ENCODE measurements at regions not wholly inside any gene's neighbourhood (a gene's known extent, or its start where the extent isn't known, plus 50 kb on each side); places are given as distances from the start of the nearest gene placed in this dataset.

- Histone ChIP-seq H3K9me3 (replicated peaks in 1 of 2; ENCODE audit: control insufficient read depth in 2 of 2, insufficient read depth in 1 of 2, low read depth in 1 of 2, low read length in 2 of 2) (no peaks in the 10 kb centered on the region), H3K4me2 (ENCODE audit: insufficient read depth, low read length, poor library complexity, severe bottlenecking) (no peak overlapping the region), H2AFZ (ENCODE audit: low read length) (no peak overlapping the region), H3K9ac (ENCODE audit: low read depth, low read length, poor library complexity) (no peak overlapping the region), H2AK5ac (ENCODE audit: low read depth, low read length) (no peak overlapping the region), H4K8ac (ENCODE audit: low read depth, low read length) (no peak overlapping the region), H3K27ac (replicated peaks; ENCODE audit: low read length) (no peak overlapping the region), H3K4me3 (ENCODE audit: low read length in 2 of 2) (no peak overlapping the region), H3K4me1 (ENCODE audit: control insufficient read depth in 2 of 2, insufficient read depth in 1 of 2, low read depth in 1 of 2, low read length in 2 of 2) (peaks cover 4 to 14% of the 10 kb centered on the region in 2 donors), H2BK12ac (ENCODE audit: low read length) (no peak overlapping the region), H2BK15ac (ENCODE audit: low read length) (no peak overlapping the region), H3K27me3 (ENCODE audit: control insufficient read depth in 3 of 3, insufficient read depth in 3 of 3, low read depth in 1 of 3, low read length in 3 of 3) (no peaks in the 10 kb centered on the region), H2BK120ac (ENCODE audit: low read depth, low read length) (no peak overlapping the region), H4K91ac (ENCODE audit: low read depth, low read length, poor library complexity) (no peak overlapping the region), H3K18ac (ENCODE audit: low read length) (no peak overlapping the region), H2BK5ac (ENCODE audit: low read length) (no peak overlapping the region), H3K79me1 (ENCODE audit: low read depth, low read length) (no peaks in the 10 kb centered on the region), H3K36me3 (replicated peaks in 1 of 2; ENCODE audit: control insufficient read depth in 2 of 2, insufficient read depth in 2 of 2, low read length in 2 of 2) (no peaks in the 10 kb centered on the region), H3K4ac (ENCODE audit: low read length) (no peak overlapping the region), H3K14ac (ENCODE audit: low read length) (no peak overlapping the region), H3K23ac (ENCODE audit: low read depth, low read length, poor library complexity) (no peak overlapping the region)
- DNase-seq (ENCODE audit: low spot score) = no peak
- no CpG with 5 or more reads among the region's 4 CpGs for WGBS, 2 donors (ENCODE audit: extremely low coverage in 2 of 2, insufficient read length in 2 of 2, insufficient replicate concordance in 1 of 2)
Observed at GRCh38 chr15:60126200-60126599, 122.1 kb downstream of the FOXB1 start.

- WGBS, 2 donors (ENCODE audit: extremely low coverage in 2 of 2, insufficient read length in 2 of 2, insufficient replicate concordance in 1 of 2) = no CpG with 5 or more reads among the region's 5 CpGs
- Histone ChIP-seq H3K14ac (ENCODE audit: low read length) (no peak overlapping the region), H3K27me3 (ENCODE audit: control insufficient read depth in 3 of 3, insufficient read depth in 3 of 3, low read depth in 1 of 3, low read length in 3 of 3) (no peaks in the 10 kb centered on the region)
Observed at GRCh38 chr15:60126661-60127060, 122.5 kb downstream of the FOXB1 start.

DNA sequence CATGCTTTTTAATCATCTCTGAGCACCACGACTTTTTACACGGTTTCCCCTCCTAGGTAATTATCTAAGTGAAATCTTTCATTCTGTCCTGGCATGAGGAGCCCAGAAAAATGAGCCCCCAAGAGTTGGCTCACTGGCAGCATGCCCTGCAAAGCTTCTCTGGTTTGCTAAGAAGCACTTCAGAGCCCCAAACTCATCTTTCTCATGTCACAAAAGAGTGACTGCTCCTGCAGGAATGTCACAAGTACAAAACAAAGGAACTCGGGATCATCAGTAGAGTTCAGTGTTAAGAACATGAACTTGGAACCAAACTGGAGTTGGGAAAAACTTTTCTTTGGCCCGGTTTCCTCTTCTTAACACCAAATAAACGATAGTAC lies 123.9 kb downstream of the FOXB1 start:
- H4K91ac ChIP-seq (ENCODE audit: low read depth, low read length, poor library complexity) = no peak overlapping the region
- H2BK12ac ChIP-seq (ENCODE audit: low read length) = no peak overlapping the region
- H3K36me3 ChIP-seq (replicated peaks in 1 of 2; ENCODE audit: control insufficient read depth in 2 of 2, insufficient read depth in 2 of 2, low read length in 2 of 2) = no peaks in the 10 kb centered on the region
- no peak overlapping the region for H3K4me2 ChIP-seq (ENCODE audit: insufficient read depth, low read length, poor library complexity, severe bottlenecking)
- H3K9me3 ChIP-seq (replicated peaks in 1 of 2; ENCODE audit: control insufficient read depth in 2 of 2, insufficient read depth in 1 of 2, low read depth in 1 of 2, low read length in 2 of 2) = no peaks in the 10 kb centered on the region
- H2AK5ac ChIP-seq (ENCODE audit: low read depth, low read length) = no peak overlapping the region
- no peak overlapping the region for H3K27ac ChIP-seq (replicated peaks; ENCODE audit: low read length)
- no peak overlapping the region for H2BK120ac ChIP-seq (ENCODE audit: low read depth, low read length)
- no peak overlapping the region for H4K8ac ChIP-seq (ENCODE audit: low read depth, low read length)
- H3K27me3 ChIP-seq (ENCODE audit: control insufficient read depth in 3 of 3, insufficient read depth in 3 of 3, low read depth in 1 of 3, low read length in 3 of 3) = peaks cover 0 to 6% (median 0%) of the 10 kb centered on the region in 3 experiments
- H3K23ac ChIP-seq (ENCODE audit: low read depth, low read length, poor library complexity) = no peak overlapping the region
- H3K14ac ChIP-seq (ENCODE audit: low read length) = no peak overlapping the region
- no peak overlapping the region for H2BK15ac ChIP-seq (ENCODE audit: low read length)
- H3K4ac ChIP-seq (ENCODE audit: low read length) = no peak overlapping the region
- peaks cover 4 to 14% of the 10 kb centered on the region in 2 donors for H3K4me1 ChIP-seq (ENCODE audit: control insufficient read depth in 2 of 2, insufficient read depth in 1 of 2, low read depth in 1 of 2, low read length in 2 of 2)
- H3K79me1 ChIP-seq (ENCODE audit: low read depth, low read length) = no peaks in the 10 kb centered on the region
- no peak overlapping the region for H3K18ac ChIP-seq (ENCODE audit: low read length)
- H2BK5ac ChIP-seq (ENCODE audit: low read length) = no peak overlapping the region
- peak overlapping the region in 1 of 2 donors; percentile 42 for H3K4me3 ChIP-seq (ENCODE audit: low read length in 2 of 2)
- H3K9ac ChIP-seq (ENCODE audit: low read depth, low read length, poor library complexity) = no peak overlapping the region
- DNase-seq (ENCODE audit: low spot score) = no peak
- H2AFZ ChIP-seq (ENCODE audit: low read length) = peak overlapping the region; percentile 84
- WGBS, 2 donors (ENCODE audit: extremely low coverage in 2 of 2, insufficient read length in 2 of 2, insufficient replicate concordance in 1 of 2) = no CpG with 5 or more reads among the region's 5 CpGs

More at GRCh38 chr15:60126661-60127060, 122.5 kb downstream of the FOXB1 start:
- Histone ChIP-seq H3K36me3 (replicated peaks in 1 of 2; ENCODE audit: control insufficient read depth in 2 of 2, insufficient read depth in 2 of 2, low read length in 2 of 2) (no peaks in the 10 kb centered on the region), H2BK5ac (ENCODE audit: low read length) (no peak overlapping the region), H2BK120ac (ENCODE audit: low read depth, low read length) (no peak overlapping the region), H3K18ac (ENCODE audit: low read length) (no peak overlapping the region), H3K4me1 (ENCODE audit: control insufficient read depth in 2 of 2, insufficient read depth in 1 of 2, low read depth in 1 of 2, low read length in 2 of 2) (peaks cover 4 to 14% of the 10 kb centered on the region in 2 donors), H3K27ac (replicated peaks; ENCODE audit: low read length) (no peak overlapping the region), H3K23ac (ENCODE audit: low read depth, low read length, poor library complexity) (no peak overlapping the region), H3K9ac (ENCODE audit: low read depth, low read length, poor library complexity) (no peak overlapping the region), H4K8ac (ENCODE audit: low read depth, low read length) (no peak overlapping the region), H2AFZ (ENCODE audit: low read length) (no peak overlapping the region), H3K9me3 (replicated peaks in 1 of 2; ENCODE audit: control insufficient read depth in 2 of 2, insufficient read depth in 1 of 2, low read depth in 1 of 2, low read length in 2 of 2) (no peaks in the 10 kb centered on the region), H2AK5ac (ENCODE audit: low read depth, low read length) (no peak overlapping the region), H3K4ac (ENCODE audit: low read length) (no peak overlapping the region), H2BK15ac (ENCODE audit: low read length) (no peak overlapping the region), H3K4me3 (ENCODE audit: low read length in 2 of 2) (no peak overlapping the region), H4K91ac (ENCODE audit: low read depth, low read length, poor library complexity) (no peak overlapping the region), H3K4me2 (ENCODE audit: insufficient read depth, low read length, poor library complexity, severe bottlenecking) (no peak overlapping the region), H2BK12ac (ENCODE audit: low read length) (no peak overlapping the region), H3K79me1 (ENCODE audit: low read depth, low read length) (no peaks in the 10 kb centered on the region)
- DNase-seq (ENCODE audit: low spot score) = no peak

- Histone ChIP-seq H3K14ac (ENCODE audit: low read length) (no peak overlapping the region), H3K23ac (ENCODE audit: low read depth, low read length, poor library complexity) (no peak overlapping the region), H3K4ac (ENCODE audit: low read length) (no peak overlapping the region), H4K91ac (ENCODE audit: low read depth, low read length, poor library complexity) (no peak overlapping the region), H4K8ac (ENCODE audit: low read depth, low read length) (no peak overlapping the region), H2AFZ (ENCODE audit: low read length) (no peak overlapping the region), H3K9ac (ENCODE audit: low read depth, low read length, poor library complexity) (no peak overlapping the region), H2BK15ac (ENCODE audit: low read length) (no peak overlapping the region), H3K27ac (replicated peaks; ENCODE audit: low read length) (no peak overlapping the region), H3K4me2 (ENCODE audit: insufficient read depth, low read length, poor library complexity, severe bottlenecking) (no peak overlapping the region), H2BK120ac (ENCODE audit: low read depth, low read length) (no peak overlapping the region), H3K9me3 (replicated peaks in 1 of 2; ENCODE audit: control insufficient read depth in 2 of 2, insufficient read depth in 1 of 2, low read depth in 1 of 2, low read length in 2 of 2) (no peaks in the 10 kb centered on the region), H3K18ac (ENCODE audit: low read length) (no peak overlapping the region), H2AK5ac (ENCODE audit: low read depth, low read length) (no peak overlapping the region), H3K27me3 (ENCODE audit: control insufficient read depth in 3 of 3, insufficient read depth in 3 of 3, low read depth in 1 of 3, low read length in 3 of 3) (peaks cover 0 to 6% (median 0%) of the 10 kb centered on the region in 3 experiments), H3K4me1 (ENCODE audit: control insufficient read depth in 2 of 2, insufficient read depth in 1 of 2, low read depth in 1 of 2, low read length in 2 of 2) (peaks cover 4 to 14% of the 10 kb centered on the region in 2 donors), H3K4me3 (ENCODE audit: low read length in 2 of 2) (no peak overlapping the region), H3K79me1 (ENCODE audit: low read depth, low read length) (no peaks in the 10 kb centered on the region), H3K36me3 (replicated peaks in 1 of 2; ENCODE audit: control insufficient read depth in 2 of 2, insufficient read depth in 2 of 2, low read length in 2 of 2) (no peaks in the 10 kb centered on the region), H2BK5ac (ENCODE audit: low read length) (no peak overlapping the region), H2BK12ac (ENCODE audit: low read length) (no peak overlapping the region)
- no CpG with 5 or more reads among the region's 5 CpGs for WGBS, 2 donors (ENCODE audit: extremely low coverage in 2 of 2, insufficient read length in 2 of 2, insufficient replicate concordance in 1 of 2)
- no peak for DNase-seq (ENCODE audit: low spot score)
Observed at GRCh38 chr15:60128710-60129109, 124.6 kb downstream of the FOXB1 start.

All from neuronal stem cell (in vitro differentiated cells).